ENCODE measurements at regions not wholly inside any gene's neighbourhood (a gene's known extent, or its start where the extent isn't known, plus 50 kb on each side); places are given as distances from the start of the nearest gene placed in this dataset.
"Not testable (repeated sequence)": the region's sequence is repeated elsewhere in the genome, so short reads cannot be mapped to it uniquely, and the experiment has no call there.

DNA sequence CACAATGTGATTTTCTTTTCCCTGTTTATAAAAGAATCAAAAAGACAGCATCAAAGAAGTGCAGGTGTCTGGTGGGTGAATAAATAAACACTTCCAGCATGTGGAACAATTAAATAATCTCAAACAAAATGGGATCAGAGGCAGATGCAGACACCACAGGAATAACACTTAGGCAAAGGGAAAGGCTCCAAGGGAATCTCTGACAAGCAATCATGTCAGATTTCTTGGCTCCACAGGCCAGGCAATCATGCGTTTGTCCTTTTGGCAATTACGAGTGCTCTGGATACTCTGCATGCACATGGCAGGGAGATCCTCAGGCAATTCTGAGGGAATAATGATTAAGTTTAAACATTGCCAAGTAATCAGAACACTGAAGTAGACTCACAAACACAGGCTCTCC lies 403.5 kb upstream of the LUZP2 start:
- DNase-seq: no peak

DNA sequence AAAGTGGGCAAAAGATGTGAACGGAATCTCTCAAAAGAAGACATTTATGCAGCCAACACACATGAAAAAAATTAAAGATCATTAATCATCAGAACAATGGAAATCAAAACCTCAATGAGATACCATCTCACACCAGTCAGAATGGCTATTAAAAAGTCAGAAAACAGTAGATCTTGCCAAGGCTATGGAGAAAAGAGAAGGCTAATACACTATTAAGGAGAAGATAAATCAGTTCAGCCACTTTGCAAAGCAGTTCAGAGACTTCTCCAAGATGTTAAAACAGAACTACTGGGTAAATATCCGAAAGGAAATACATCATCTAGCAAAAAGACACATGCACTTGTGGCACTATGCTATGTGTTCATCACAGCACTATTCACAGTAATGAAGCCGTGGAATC lies 388.2 kb upstream of the LUZP2 start:
- no peak for DNase-seq

GRCh38 chr11:24122291-24122690 lies 374.6 kb upstream of the LUZP2 start:
- no peak for DNase-seq

DNA sequence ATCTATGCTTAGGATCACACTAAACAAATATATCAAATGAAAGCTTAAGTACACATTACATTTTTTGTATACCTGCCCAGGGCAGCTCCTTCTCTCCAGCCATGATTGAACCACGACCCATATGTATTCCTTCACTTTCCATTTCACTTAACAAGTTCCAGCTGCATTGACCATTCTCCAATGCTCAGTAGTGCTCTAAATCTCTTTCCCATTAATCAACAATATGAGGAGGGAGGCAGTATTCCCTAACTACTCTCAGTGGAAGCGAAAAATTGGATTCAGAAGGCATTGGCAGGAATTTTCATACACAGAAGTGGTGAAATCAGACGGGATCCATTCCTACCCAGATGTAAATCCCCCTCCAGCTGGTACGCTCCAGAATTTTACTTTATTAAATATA lies 372.0 kb upstream of the LUZP2 start:
- no peak for DNase-seq

DNA sequence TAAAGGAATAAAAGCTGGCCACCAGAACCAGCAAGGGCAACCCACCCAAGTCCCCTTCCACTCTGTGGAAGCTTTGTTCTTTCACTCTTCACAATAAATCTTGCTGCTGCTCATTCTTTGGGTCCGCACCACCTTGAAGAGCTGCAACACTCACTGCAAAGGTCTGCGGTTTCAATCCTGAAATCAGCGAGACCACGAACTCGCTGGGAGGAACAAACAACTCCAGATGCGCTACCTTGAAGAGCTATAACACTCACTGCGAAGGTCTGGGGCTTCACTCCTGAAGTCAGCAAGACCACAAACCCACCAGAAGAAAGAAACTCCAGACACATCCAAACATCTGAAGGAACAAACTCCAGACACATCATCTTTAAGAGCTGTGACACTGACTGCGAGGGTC lies 365.2 kb upstream of the LUZP2 start:
- no peak for DNase-seq

- no peak for DNase-seq
Measured at GRCh38 chr11:24132471-24132870, 364.4 kb upstream of the LUZP2 start.

DNA sequence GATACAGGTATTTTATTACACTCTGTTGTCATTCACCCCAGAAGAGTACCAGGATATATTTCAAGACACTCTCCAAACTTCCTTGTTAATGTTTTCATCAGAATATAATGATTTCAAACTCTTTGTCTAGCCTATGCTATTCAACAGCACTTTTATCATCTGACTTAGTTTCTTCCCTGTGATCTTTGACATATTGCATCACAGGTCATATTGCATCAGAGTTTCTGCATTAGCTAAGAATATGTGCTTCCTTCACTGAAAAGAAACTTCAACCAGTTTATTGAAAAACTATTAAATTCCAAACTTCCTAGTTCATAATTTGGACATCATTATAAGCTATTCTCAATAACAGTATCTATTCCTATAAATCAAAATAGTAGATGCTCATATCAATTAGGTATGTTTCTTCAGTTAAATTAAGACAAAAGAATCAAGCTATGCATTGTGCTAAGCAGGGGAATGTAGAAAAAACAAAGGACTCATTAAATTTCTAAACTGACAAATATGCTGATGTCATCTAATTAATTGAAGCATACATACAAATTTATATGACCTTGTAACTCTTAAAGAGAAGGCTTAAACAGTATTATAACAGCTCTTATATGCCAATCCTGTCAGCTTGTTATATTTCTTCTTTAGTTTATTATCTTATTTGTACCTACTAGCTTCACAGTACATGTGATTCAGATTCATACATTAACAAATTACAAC lies 361.8 kb upstream of the LUZP2 start:
- DNase-seq: no peak

DNA sequence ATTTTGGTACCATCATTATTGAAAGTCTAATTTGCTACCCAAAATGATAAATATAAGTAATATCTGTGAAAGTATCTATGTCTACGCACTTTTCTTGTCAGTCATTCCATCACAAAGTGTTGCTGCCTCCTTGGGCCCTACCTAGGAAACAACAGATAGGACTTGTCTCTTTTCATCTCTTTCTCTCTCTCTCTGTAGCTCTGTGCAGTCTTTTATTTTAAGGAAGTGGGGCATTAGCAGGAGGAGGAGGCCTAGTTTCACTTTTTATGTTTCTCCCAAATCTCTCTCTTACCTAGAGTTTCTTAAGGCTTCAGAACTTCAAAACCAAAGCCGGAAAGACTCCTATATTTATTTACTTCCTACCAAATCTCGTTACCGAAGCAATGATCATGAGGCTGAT lies 354.8 kb upstream of the LUZP2 start:
- no peak for DNase-seq

DNA sequence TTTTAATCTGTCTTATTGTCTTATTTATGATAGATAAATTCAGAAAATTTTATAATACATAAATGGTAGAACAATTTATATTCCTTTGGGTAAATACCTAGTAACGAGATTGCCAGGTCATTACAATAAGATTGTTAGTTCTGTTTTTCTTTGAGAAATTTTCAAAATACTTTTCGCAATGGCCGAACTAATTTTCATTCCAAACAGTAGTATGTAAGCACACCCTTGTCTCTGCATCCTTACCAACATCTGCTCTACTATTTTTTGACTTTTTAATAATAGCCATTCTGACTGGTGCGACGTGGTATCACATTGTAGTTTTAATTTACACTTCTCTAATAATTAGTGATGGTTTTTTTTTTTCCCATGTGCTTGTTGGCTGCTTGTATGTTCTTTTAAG lies 351.4 kb upstream of the LUZP2 start:
- no peak for DNase-seq

DNA sequence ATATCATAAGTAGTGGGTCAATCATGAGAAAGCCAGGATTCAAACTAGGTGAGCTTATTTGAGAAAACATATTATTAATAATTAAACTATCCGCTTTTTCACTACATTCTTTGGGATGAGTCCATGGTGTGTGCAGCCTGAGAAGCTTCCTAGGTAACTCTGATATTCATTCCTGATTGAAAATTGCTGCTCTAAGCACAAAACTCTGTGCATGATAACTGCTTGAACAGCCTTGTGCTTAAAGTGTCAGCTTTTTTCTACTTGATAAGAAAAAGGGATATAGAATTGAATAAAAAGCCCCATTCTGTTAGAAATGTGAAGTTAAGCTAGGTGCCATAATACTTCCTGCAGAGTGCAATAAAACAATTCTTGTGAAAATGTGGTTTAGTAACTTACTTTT lies 343.5 kb upstream of the LUZP2 start:
- DNase-seq: no peak

DNA sequence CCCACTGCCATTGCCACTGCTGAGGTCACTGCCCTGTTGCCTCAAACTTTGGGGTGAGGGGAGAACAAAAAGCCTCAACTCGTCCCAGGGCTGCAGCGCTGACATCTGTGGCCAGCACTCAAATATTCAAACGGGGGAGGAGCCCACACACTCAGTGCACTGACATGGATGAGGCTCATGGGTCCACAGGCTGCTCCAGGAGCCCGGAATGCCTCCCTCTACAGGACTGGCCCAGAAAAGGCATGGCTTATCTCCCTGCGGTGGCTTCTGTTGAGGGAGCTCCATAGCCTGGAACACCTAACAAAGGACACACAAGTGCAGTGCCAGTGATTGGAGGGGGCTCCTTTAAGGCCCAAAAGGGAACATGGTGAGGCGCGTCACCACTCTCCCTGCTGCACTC lies 341.1 kb upstream of the LUZP2 start:
- no peak for DNase-seq

GRCh38 chr11:24157316-24157715 lies 339.5 kb upstream of the LUZP2 start:
- no peak for DNase-seq

DNA sequence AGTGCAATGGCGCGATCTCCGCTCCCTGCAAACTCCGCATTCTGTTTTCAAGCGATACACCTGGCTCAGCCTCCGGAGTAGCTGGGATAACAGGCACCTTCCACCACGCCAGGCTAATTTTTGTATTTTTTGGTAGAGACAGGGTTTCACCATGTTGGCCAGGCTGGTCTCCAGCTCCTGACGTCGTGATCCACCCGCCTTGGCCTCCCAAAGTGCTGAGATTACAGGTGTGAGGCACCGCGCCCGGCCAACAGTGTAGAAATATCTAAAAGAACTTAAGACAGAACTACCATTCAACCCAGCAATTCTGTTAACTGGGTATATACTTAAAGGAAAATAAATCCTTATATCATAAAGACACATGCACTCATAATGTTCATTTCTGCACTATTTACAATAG lies 335.3 kb upstream of the LUZP2 start:
- DNase-seq: no peak

DNA sequence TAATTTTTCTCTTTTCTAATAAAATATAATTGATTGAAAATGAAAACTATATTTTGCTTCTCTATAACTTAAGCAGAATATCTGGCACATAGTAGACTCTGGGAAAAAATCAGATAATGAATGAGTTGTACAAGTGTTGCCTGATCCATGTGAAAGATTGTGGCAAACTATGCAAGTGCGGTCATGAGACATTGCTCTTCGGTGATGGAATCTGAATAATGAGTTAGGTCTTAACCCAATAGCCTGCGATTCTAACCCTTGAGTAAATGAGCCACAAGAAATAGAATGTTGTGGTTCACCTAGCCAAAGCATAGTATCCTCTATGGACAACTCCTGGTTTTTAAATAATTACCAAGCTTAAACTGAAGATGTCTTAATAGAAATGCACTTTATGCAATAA lies 333.7 kb upstream of the LUZP2 start:
- DNase-seq: no peak

- DNase-seq: no peak
Measured at GRCh38 chr11:24163841-24164240, 333.0 kb upstream of the LUZP2 start.

GRCh38 chr11:24171869-24172268 lies 325.0 kb upstream of the LUZP2 start:
- no peak for DNase-seq

DNA sequence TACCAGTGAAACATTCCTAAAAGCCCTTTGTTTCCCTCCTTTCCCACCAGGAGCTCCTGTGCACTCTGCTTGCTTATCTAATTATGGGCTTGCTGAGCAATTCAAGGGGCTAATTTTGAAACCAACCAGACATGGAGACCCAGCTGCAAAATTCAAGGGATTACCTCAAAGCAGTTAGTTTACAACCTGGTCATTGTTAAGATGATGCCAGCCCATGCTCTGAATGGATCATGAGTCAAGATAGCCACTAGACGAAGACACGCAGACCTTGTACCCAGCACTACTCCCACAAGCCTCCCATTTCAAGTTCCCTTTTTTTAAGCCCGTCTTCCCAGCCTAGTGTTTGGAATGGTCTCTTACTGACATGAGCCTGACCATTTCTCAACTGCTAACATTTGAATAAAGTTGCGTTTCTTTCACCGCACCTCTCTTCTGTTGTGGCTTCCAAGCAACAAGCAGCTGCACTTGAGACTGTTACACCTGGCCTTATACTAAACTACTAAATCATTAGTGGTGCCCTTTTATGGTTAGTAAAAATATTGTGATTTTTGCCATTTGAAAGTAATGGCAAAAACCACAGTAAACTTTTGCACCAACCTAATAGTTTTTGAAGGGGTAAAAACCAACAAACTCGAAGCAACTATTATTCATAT lies 315.3 kb upstream of the LUZP2 start:
- no peak for DNase-seq

- DNase-seq: not testable (repeated sequence)
Measured at GRCh38 chr11:24185535-24185934, 311.3 kb upstream of the LUZP2 start.

DNA sequence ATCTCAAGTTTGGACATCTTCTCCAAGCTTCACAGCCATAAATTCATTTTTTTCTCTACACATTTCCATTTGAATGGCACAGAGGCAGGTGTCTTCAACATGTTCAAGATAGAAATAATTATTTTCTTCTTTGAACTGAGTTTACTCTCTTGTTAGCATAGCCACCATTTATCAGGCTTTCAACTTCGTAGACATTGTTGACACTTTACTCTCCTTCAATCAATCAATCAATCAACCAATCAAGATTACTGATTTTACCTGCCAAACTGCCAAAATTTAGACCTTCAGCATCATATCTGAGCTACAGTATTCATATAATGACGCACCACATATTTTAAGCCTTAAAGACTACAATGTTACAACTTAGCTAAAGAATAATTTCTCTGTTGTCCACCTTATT lies 300.1 kb upstream of the LUZP2 start:
- no peak for DNase-seq

GRCh38 chr11:24198481-24198880 lies 298.4 kb upstream of the LUZP2 start:
- no peak for DNase-seq

DNA sequence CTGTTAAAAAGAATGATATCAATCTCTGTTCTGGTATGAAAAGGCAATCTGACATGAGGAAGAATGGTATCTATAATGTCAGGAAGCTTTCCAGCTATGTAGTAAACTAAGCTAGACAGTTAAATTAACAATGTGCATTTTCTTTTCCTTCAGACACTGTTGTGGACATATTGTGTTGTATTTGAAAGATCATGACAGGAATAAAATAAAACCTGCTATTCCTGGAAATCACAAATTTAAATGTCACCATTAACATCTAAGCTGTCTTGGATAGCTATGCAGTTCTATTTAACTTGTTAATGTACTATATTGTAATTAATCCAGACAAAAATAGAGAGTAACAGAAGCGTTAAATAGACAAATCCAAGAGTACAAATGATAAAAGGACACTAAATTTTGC lies 297.4 kb upstream of the LUZP2 start:
- DNase-seq: no peak

- DNase-seq: no peak
Measured at GRCh38 chr11:24206030-24206429, 290.8 kb upstream of the LUZP2 start.

DNA sequence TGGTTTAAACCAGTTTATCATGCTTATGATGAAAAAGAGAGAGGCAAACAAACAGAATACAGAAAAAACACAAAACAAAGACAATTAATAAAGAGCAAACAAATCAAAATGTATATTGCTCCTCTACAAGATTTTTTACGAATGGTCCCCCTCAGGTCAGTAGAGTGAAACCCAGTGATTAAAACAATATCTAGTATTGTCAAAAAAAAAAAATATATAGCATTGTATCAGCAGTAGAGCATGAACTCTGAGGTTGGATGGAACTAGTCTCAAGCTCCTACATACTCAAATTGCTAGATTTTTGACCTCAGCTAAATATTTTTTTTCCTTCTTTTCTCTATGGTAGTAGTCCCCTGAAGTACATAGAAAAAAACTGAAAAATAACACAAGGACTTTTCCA lies 290.3 kb upstream of the LUZP2 start:
- no peak for DNase-seq

DNA sequence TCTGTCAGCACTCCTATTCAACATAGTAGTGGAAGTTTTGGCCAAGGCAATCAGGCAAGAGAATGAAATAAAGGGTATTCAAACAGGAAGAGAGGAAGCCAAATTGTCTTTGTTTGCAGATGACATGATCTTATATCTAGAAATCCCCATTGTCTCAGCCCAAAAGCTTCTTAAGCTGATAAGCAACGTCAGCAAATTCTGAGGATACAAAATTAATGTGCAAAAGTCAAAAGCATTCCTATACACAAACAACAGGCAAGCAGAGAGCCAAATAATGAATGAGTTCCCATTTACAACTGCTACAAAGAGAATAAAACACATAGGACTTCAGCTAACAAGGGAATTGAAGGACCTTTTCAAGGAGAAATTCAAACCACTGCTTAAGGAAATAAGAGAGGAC lies 280.4 kb upstream of the LUZP2 start:
- no peak for DNase-seq

DNA sequence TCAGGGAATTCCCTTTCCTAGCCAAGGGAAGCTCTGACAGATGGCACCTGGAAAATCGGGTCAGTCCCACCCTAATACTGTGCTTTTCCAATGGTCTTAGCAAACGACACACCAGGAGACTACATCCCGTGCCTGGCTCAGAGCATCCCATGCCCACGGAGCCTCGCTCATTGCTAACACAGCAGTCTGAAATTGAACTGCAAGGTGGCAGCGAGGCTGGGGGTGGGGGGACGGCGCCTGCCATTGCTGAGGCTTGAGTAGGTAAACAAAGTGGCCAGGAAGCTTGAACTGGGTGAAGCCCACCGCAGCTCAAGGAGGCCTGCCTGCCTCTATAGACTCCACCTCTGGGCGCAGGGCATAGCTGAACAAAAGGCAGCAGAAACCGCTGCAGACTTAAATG lies 279.5 kb upstream of the LUZP2 start:
- DNase-seq: not testable (repeated sequence)

All from SW 1271 (cell line).